HCT116 (cell line): ENCODE measurements at regions not wholly inside any gene's neighbourhood (a gene's known extent, or its start where the extent isn't known, plus 50 kb on each side); places are given as distances from the start of the nearest gene placed in this dataset.
"Not testable (repeated sequence)": the region's sequence is repeated elsewhere in the genome, so short reads cannot be mapped to it uniquely, and the experiment has no call there.

ENCODE experiments used
- ATAC-seq: fragments of 200-7000 bp; cut with Tn5 transposase; 2 replicates; pipeline ENCODE4 v1.9.1; 2020; ENCODE audit warnings: mild to moderate bottlenecking, moderate library complexity
- BruUV-seq: library from RNA; stranded (reverse); fragments of 400-500 nt; replicated peaks from 2 replicates; lab custom pipeline; 2021; lab: Mats Ljungman, UMichigan
- CTCF ChIA-PET: fragments of 300-600 bp; sonication (Branson Sonifier 250); formaldehyde crosslinking; loops from one replicate; lab custom pipeline; 2021; ENCODE audit warnings: antibody characterized with exemption; lab: Charles Lee
- POLR2A ChIA-PET: fragments of 300-600, 350-600 bp; sonication (Branson Sonifier 250); formaldehyde crosslinking; loops from one replicate; lab custom pipeline; 2021; ENCODE audit warnings: antibody characterized with exemption; lab: Charles Lee
- RAD21 ChIA-PET, 2 experiments: fragments of 300-600 bp; sonication (Branson Sonifier 250); formaldehyde crosslinking; loops; one replicate each; lab custom pipeline; 2023; ENCODE audit warnings: low total read pairs in 2 of 2; ENCODE audit not compliant: uncharacterized antibody in 2 of 2, unreplicated experiment in 2 of 2, low non-redundant PET in 1 of 2; lab: Charles Lee
- DNase-seq: peaks from one replicate; pipeline ENCODE4 v3.0.0-alpha.2; 2010; ENCODE audit warnings: low read depth, low spot score
- H2AFZ ChIP-seq: fragments of 200-600 bp; shearing (Covaris generic), sonication (generic); 2 replicates; pipeline ENCODE4 v1.6.1; 2017; ENCODE audit warnings: low read depth, mixed run types, mixed read lengths, antibody characterized with exemption, low read length; ENCODE audit not compliant: poor library complexity, severe bottlenecking
- H3K27ac ChIP-seq: 2 replicates; pipeline ENCODE4 v1.5.1; 2012; ENCODE audit warnings: low read depth, low read length
- H3K27me3 ChIP-seq: fragments of 200-600 bp; sonication (generic); 2 replicates; pipeline ENCODE4 v1.6.1; 2016; ENCODE audit warnings: mixed run types, low read length, mixed read lengths; ENCODE audit not compliant: insufficient read depth
- H3K36me3 ChIP-seq, 2 experiments: fragments of 200-500 bp in 1 of 2; fragments of 200-600 bp in 1 of 2; sonication (Bioruptor generic) in 1 of 2; sonication (generic) in 1 of 2; 2 replicates each; pipeline versions ENCODE4 v1.5.1 to v1.6.1; 2014 to 2016; ENCODE audit warnings: low read length in 2 of 2, inconsistent platforms in 1 of 2, mixed read lengths in 1 of 2, mixed run types in 1 of 2; ENCODE audit not compliant: insufficient read depth in 2 of 2, control insufficient read depth in 1 of 2
- H3K4me1 ChIP-seq, 2 experiments: fragments of 200-600 bp in 1 of 2; sonication (generic) in 1 of 2; 2 replicates each; pipeline versions ENCODE4 v1.5.1 to v1.6.1; 2012 to 2017; ENCODE audit warnings: low read length in 2 of 2, inconsistent platforms in 1 of 2, mild to moderate bottlenecking in 1 of 2, mixed read lengths in 1 of 2, mixed run types in 1 of 2, moderate library complexity in 1 of 2; ENCODE audit not compliant: insufficient read depth in 2 of 2, control insufficient read depth in 1 of 2
- H3K4me2 ChIP-seq: fragments of 200-600 bp; sonication (generic); 2 replicates; pipeline ENCODE4 v1.6.1; 2017; ENCODE audit warnings: mixed run types, low read length, mixed read lengths
- H3K4me3 ChIP-seq, 2 experiments: fragments of 200-600 bp in 1 of 2; sonication (generic) in 1 of 2; replicated peaks in 1 of 2; 2 replicates each; pipeline ENCODE4 v1.5.1; 2011 to 2016; ENCODE audit warnings: low read length in 2 of 2, control low read depth in 1 of 2, low read depth in 1 of 2, mild to moderate bottlenecking in 1 of 2, mixed read lengths in 1 of 2, mixed run types in 1 of 2
- H3K79me2 ChIP-seq: fragments of 200-600 bp; sonication (generic); 2 replicates; pipeline ENCODE4 v1.6.1; 2017; ENCODE audit warnings: mild to moderate bottlenecking, mixed run types, low read length, moderate library complexity, mixed read lengths; ENCODE audit not compliant: insufficient read depth
- H3K9ac ChIP-seq: fragments of 200-600 bp; sonication (generic); 2 replicates; pipeline ENCODE4 v1.6.1; 2016; ENCODE audit warnings: low read length, mixed read lengths
- H3K9me2 ChIP-seq: fragments of 200-600 bp; sonication (generic), shearing (Covaris generic); 2 replicates; pipeline ENCODE4 v1.6.1; 2017; ENCODE audit warnings: mixed run types, mild to moderate bottlenecking, moderate library complexity; ENCODE audit not compliant: insufficient read depth
- H3K9me3 ChIP-seq, 2 experiments: fragments of 200-500 bp in 1 of 2; fragments of 200-600 bp in 1 of 2; sonication (Bioruptor generic) in 1 of 2; sonication (generic) in 1 of 2; 2 replicates each; pipeline ENCODE4 v1.6.1; 2014 to 2017; ENCODE audit warnings: low read length in 2 of 2, mixed read lengths in 2 of 2, inconsistent platforms in 1 of 2, low read depth in 1 of 2, mild to moderate bottlenecking in 1 of 2, mixed run types in 1 of 2, moderate library complexity in 1 of 2; ENCODE audit not compliant: control insufficient read depth in 1 of 2, insufficient read depth in 1 of 2
- H4K20me1 ChIP-seq: fragments of 200-600 bp; sonication (generic), shearing (Covaris generic); 2 replicates; pipeline ENCODE4 v1.6.1; 2017; ENCODE audit warnings: mixed run types, mild to moderate bottlenecking, moderate library complexity; ENCODE audit not compliant: insufficient read depth
- CBX3 ChIP-seq: IDR thresholded peaks from 2 replicates; pipeline ENCODE4 v1.6.1; 2012; ENCODE audit warnings: low read depth
- CEBPB ChIP-seq: IDR thresholded peaks from 2 replicates; pipeline ENCODE4 v1.6.1; 2012; ENCODE audit warnings: low read depth
- RAD21 ChIP-seq: IDR thresholded peaks from 2 replicates; pipeline ENCODE4 v1.6.1; 2012; ENCODE audit warnings: low read depth, mild to moderate bottlenecking
- ZFX ChIP-seq: fragments of 450-650 bp; IDR thresholded peaks from 2 replicates; pipeline ENCODE4 v1.6.1; 2017
- intact Hi-C: fragments of 100-400 bp; cut with micrococcal nuclease; formaldehyde crosslinking; loops from 2 replicates; pipeline ENCODE4 v1.10.0; 2022
- TF ChIP-seq, protein P1 (sequence below), 3 experiments: fragments of 200-600 bp in 1 of 3; sonication (generic) in 1 of 3; IDR thresholded peaks in 2 of 3; conservative IDR thresholded peaks in 1 of 3; 2 replicates each; pipeline ENCODE4 v1.5.1; 2012 to 2017; ENCODE audit warnings: low read depth in 2 of 3, low read length in 2 of 3, antibody characterized with exemption in 1 of 3, borderline replicate concordance in 1 of 3, control low read depth in 1 of 3, mild to moderate bottlenecking in 1 of 3, mixed read lengths in 1 of 3, mixed run types in 1 of 3, moderate library complexity in 1 of 3; ENCODE audit not compliant: insufficient read depth in 1 of 3
- TF ChIP-seq, protein P2 (sequence below): IDR thresholded peaks from 2 replicates; pipeline ENCODE4 v1.6.1; 2012

DNA sequence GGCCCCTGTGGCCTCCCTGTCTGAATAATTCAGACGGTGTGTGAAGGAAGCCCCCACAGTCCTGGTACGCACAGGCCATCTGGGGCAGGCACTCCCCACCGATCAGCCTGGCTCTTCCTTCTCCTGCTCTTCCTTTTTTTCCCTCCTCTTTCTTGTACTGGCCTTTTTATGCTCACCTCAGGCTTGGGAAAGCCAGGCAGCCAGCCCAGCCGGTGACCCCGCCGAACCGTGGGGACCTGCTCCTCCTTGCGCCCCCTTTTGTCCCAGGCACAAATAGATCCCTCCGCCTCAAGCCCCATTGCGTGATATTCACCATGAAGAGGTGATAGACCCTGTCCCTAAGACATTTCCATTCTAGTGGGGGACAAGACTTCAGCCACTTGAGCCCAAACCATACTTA is 80.2 kb upstream of the BRD7 start (continued):
- TF ChIP-seq, protein P1, sequence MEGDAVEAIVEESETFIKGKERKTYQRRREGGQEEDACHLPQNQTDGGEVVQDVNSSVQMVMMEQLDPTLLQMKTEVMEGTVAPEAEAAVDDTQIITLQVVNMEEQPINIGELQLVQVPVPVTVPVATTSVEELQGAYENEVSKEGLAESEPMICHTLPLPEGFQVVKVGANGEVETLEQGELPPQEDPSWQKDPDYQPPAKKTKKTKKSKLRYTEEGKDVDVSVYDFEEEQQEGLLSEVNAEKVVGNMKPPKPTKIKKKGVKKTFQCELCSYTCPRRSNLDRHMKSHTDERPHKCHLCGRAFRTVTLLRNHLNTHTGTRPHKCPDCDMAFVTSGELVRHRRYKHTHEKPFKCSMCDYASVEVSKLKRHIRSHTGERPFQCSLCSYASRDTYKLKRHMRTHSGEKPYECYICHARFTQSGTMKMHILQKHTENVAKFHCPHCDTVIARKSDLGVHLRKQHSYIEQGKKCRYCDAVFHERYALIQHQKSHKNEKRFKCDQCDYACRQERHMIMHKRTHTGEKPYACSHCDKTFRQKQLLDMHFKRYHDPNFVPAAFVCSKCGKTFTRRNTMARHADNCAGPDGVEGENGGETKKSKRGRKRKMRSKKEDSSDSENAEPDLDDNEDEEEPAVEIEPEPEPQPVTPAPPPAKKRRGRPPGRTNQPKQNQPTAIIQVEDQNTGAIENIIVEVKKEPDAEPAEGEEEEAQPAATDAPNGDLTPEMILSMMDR (IDR thresholded peaks at IDR 0.05 in 2 of 3, conservative IDR thresholded peaks at IDR 0.05 in 1 of 3; ENCODE audit: borderline replicate concordance in 1 of 3, insufficient read depth in 1 of 3, low read depth in 2 of 3, low read length in 2 of 3): no peak
- TF ChIP-seq RAD21: no peak

DNA sequence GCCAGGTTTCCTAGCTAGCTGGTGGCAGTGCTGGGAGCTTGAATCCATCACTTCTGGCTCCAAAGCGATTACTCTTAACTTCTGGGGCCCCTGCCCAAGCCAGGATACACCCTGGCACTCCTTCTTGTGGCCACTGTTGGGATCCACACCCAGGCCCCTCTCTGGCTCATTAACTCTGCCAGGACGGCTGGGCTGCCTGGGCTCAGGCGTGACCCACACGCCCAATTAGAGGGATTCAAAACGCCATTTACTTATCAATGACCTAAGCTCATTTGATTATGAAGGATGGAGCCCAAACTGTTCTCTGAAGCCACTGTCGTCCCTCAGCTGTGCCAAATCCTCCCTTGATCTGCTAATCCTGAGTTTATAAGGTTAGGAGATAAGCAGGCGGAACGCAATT is 79.7 kb upstream of the BRD7 start:
- peak; percentile 89 for ATAC-seq
- CTCF ChIA-PET: no interaction called here
- TF ChIP-seq ZFX (no peak), CEBPB (no peak), CBX3 (no peak), RAD21 (0 out of 2 replicates have a peak, but pooled peaks have one; percentile 36)
- TF ChIP-seq, protein P1 (IDR thresholded peaks at IDR 0.05 in 2 of 3, conservative IDR thresholded peaks at IDR 0.05 in 1 of 3; ENCODE audit: borderline replicate concordance in 1 of 3, insufficient read depth in 1 of 3, low read depth in 2 of 3, low read length in 2 of 3): peak; percentile 9 to 45 (median 43); a peak in 5 of 6 replicates
- TF ChIP-seq, protein P2, sequence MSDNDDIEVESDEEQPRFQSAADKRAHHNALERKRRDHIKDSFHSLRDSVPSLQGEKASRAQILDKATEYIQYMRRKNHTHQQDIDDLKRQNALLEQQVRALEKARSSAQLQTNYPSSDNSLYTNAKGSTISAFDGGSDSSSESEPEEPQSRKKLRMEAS: no peak
- TF ChIP-seq, all 23 proteins: peak for 2
- H3K79me2 ChIP-seq: no peaks in the 10 kb centered on the region
- no peaks in the 10 kb centered on the region for H4K20me1 ChIP-seq
- H3K27me3 ChIP-seq: peaks cover 8% of the 10 kb centered on the region; the same call in 1 of the 2 replicates
- no peaks in the 10 kb centered on the region for H3K9me3 ChIP-seq
- no peak overlapping the region for H3K4me2 ChIP-seq
- RAD21 ChIA-PET: no interaction called here
- no peak overlapping the region for H2AFZ ChIP-seq
- no peak overlapping the region for H3K27ac ChIP-seq
- H3K36me3 ChIP-seq: no peaks in the 10 kb centered on the region
- BruUV-seq: no TSS peak
- H3K4me1 ChIP-seq: no peaks in the 10 kb centered on the region
- POLR2A ChIA-PET: no interaction called here
- no peak for DNase-seq
- no peaks in the 10 kb centered on the region for H3K9me2 ChIP-seq
- intact Hi-C loops: no loop called here
- no peak overlapping the region for H3K4me3 ChIP-seq
- H3K9ac ChIP-seq: no peak overlapping the region

DNA sequence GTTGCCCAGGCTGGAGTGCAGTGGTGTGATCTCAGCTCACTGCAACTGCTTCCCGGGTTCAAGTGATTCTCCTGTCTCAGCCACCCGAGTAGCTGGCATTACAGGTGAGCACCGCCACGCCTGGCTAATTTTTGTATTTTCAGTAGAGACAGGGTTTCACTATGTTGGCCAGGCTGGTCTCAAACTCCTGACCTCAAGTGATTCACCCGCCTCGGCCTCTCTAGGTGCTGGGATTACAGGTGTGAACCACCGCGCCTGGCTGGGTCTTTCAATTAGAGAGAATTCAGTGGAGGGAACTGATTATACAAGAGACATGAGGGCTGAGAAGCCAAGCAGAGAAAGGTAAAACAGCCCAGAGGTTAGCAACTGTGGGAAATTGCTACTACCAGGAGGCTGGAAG is 78.6 kb upstream of the BRD7 start:
- H3K4me3 ChIP-seq, H4K20me1 ChIP-seq, H3K4me1 ChIP-seq, H2AFZ ChIP-seq, BruUV-seq, H3K36me3 ChIP-seq, H3K4me2 ChIP-seq, ATAC-seq, H3K9me3 ChIP-seq, intact Hi-C loops, H3K9ac ChIP-seq, DNase-seq, H3K9me2 ChIP-seq, H3K79me2 ChIP-seq, CTCF ChIA-PET, H3K27ac ChIP-seq, POLR2A ChIA-PET, H3K27me3 ChIP-seq, RAD21 ChIA-PET: not testable (repeated sequence)
